Panc1 (cell line): ENCODE measurements at regions not wholly inside any gene's neighbourhood (a gene's known extent, or its start where the extent isn't known, plus 50 kb on each side); places are given as distances from the start of the nearest gene placed in this dataset.

Source experiments
- CTCF ChIP-seq: fragments of 450-650 bp; IDR thresholded peaks from 2 replicates; pipeline ENCODE4 v1.5.1; 2017; ENCODE audit warnings: mild to moderate bottlenecking
- POLR2AphosphoS5 ChIP-seq: IDR thresholded peaks from 2 replicates; pipeline ENCODE4 v1.6.1; 2012; ENCODE audit warnings: mild to moderate bottlenecking, low read depth, low read length, moderate library complexity
- REST ChIP-seq, 2 experiments: IDR thresholded peaks; 2 replicates each; pipeline ENCODE4 v1.6.1; 2011 to 2012; ENCODE audit warnings: low read depth in 2 of 2, control low read depth in 1 of 2, low read length in 1 of 2, mild to moderate bottlenecking in 1 of 2, moderate library complexity in 1 of 2; ENCODE audit not compliant: insufficient read depth in 1 of 2
- SIN3A ChIP-seq: IDR thresholded peaks from 2 replicates; pipeline ENCODE4 v1.6.1; 2012; ENCODE audit warnings: low read depth, mild to moderate bottlenecking, low read length, moderate library complexity, borderline replicate concordance; ENCODE audit not compliant: insufficient read depth

- no peak for TF ChIP-seq CTCF
- TF ChIP-seq REST (IDR thresholded peaks at IDR 0.05; ENCODE audit: insufficient read depth in 1 of 2, low read depth in 2 of 2, low read length in 1 of 2) = no peak
- TF ChIP-seq POLR2AphosphoS5 = no peak
- no peak for TF ChIP-seq SIN3A
Observed at GRCh38 chrX:39764441-39764914, 333.3 kb downstream of the BCOR start.
